Uterus (tissue), 3 donors: ENCODE measurements at regions not wholly inside any gene's neighbourhood (a gene's known extent, or its start where the extent isn't known, plus 50 kb on each side); places are given as distances from the start of the nearest gene placed in this dataset.

Source experiments
- DNase-seq, 2 donors: peaks; one replicate each; pipeline ENCODE4 v3.0.0-alpha.2; 2019 to 2020
- H3K27ac ChIP-seq, 2 donors: fragments of 200-600 bp; sonication (generic); 1 replicate in 1 of 2; 2 replicates in 1 of 2; pipeline ENCODE4 v1.5.1; 2016 to 2018
- H3K27me3 ChIP-seq, 2 donors: fragments of 200-600 bp; sonication (generic); one replicate each; pipeline ENCODE4 v1.5.1; 2018 to 2019; ENCODE audit warnings: control low read depth in 1 of 2
- H3K36me3 ChIP-seq, 2 donors: fragments of 200-600 bp; sonication (generic); one replicate each; pipeline ENCODE4 v1.5.1; 2019; ENCODE audit warnings: control low read depth in 1 of 2
- H3K4me1 ChIP-seq, 2 donors: fragments of 200-600 bp; sonication (generic); one replicate each; pipeline ENCODE4 v1.5.1; 2018 to 2019; ENCODE audit warnings: control low read depth in 1 of 2
- H3K4me3 ChIP-seq, 2 donors: fragments of 200-600 bp; sonication (generic); 1 replicate in 1 of 2; 2 replicates in 1 of 2; pipeline ENCODE4 v1.5.1; 2018 to 2019; ENCODE audit warnings: mild to moderate bottlenecking in 1 of 2
- H3K9me3 ChIP-seq, 2 donors: fragments of 200-600 bp; sonication (generic); one replicate each; pipeline ENCODE4 v1.5.1; 2019; ENCODE audit warnings: control low read depth in 1 of 2
- POLR2A ChIP-seq, 2 donors: fragments of 450-650 bp; IDR thresholded peaks; one replicate each; pipeline ENCODE4 v1.6.1; 2016; ENCODE audit warnings: antibody characterized with exemption in 2 of 2, mild to moderate bottlenecking in 1 of 2, moderate library complexity in 1 of 2
- intact Hi-C: fragments of 100-400 bp; cut with DNase I; formaldehyde crosslinking; loops from one replicate; pipeline ENCODE4 v1.15.1; 2023; ENCODE audit warnings: low total_unique reads
- TF ChIP-seq, protein P1 (sequence below), 4 experiments: fragments of 200-600 bp in 2 of 4; fragments of 450-650 bp in 2 of 4; sonication (generic) in 2 of 4; IDR thresholded peaks; one replicate each; pipeline ENCODE4 v1.5.1; 2016 to 2019; ENCODE audit warnings: antibody characterized with exemption in 4 of 4, mild to moderate bottlenecking in 2 of 4, moderate library complexity in 1 of 4
- donor health status: DM: yes; HTN: yes; CAD: no.

DNA sequence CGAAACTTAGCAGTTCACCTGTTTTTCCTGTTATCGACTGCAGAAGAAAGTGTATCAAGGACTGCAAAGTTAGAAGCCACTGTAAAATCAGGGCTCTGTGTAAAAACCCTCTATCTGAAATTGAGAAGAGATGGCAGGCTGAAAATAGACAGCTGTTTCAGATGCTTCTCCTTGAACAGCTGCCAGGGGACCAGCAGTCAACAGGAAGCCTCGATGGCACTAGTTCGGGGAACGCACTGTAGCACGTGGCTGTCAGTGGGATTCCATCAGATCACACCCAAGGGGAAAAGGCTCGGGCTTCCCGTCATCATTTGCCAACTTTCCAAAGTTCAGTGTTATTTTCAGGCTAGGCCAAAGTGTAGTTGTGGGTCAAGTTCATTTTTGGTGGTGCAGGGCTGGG is 316.9 kb downstream of the TXNL1 start:
- Histone ChIP-seq H3K36me3 (no peaks in the 10 kb centered on the region), H3K4me1 (no peaks in the 10 kb centered on the region), H3K9me3 (no peaks in the 10 kb centered on the region), H3K27me3 (no peaks in the 10 kb centered on the region), H3K27ac (no peak overlapping the region), H3K4me3 (no peak overlapping the region)
- DNase-seq, result peak in 1 of 2 donors; percentile 24
- intact Hi-C loops, result no loop called here
- TF ChIP-seq, protein P1, sequence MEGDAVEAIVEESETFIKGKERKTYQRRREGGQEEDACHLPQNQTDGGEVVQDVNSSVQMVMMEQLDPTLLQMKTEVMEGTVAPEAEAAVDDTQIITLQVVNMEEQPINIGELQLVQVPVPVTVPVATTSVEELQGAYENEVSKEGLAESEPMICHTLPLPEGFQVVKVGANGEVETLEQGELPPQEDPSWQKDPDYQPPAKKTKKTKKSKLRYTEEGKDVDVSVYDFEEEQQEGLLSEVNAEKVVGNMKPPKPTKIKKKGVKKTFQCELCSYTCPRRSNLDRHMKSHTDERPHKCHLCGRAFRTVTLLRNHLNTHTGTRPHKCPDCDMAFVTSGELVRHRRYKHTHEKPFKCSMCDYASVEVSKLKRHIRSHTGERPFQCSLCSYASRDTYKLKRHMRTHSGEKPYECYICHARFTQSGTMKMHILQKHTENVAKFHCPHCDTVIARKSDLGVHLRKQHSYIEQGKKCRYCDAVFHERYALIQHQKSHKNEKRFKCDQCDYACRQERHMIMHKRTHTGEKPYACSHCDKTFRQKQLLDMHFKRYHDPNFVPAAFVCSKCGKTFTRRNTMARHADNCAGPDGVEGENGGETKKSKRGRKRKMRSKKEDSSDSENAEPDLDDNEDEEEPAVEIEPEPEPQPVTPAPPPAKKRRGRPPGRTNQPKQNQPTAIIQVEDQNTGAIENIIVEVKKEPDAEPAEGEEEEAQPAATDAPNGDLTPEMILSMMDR (IDR thresholded peaks at IDR 0.05), result no peak
- no peak for TF ChIP-seq POLR2A (IDR thresholded peaks at IDR 0.05)

DNA sequence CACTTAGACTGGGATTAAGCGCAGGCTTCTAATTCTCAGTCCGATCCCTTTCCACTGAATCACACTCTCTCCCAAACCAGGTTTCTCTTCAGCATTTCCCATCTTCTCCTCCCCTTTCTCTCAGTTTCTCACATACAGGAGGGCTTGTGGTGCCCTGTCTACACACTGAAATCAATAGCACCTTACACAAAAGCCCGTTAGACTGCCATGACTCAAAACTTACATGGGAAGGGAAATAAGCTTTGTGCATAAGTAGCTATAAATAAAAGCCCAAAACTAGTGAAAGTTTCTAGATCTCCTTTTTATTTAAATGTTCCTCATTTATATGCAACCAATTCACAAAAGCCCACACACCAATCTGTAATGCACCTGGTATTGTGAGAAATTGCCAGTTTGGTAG is 318.4 kb downstream of the TXNL1 start:
- no peak overlapping the region for H3K27ac ChIP-seq
- no peaks in the 10 kb centered on the region for H3K9me3 ChIP-seq
- no peak overlapping the region for H3K4me3 ChIP-seq
- H3K27me3 ChIP-seq, result no peaks in the 10 kb centered on the region
- intact Hi-C loops, result no loop called here
- DNase-seq, result no peak
- no peaks in the 10 kb centered on the region for H3K4me1 ChIP-seq
- no peaks in the 10 kb centered on the region for H3K36me3 ChIP-seq
- TF ChIP-seq, protein P1 (IDR thresholded peaks at IDR 0.05), result no peak
- no peak for TF ChIP-seq POLR2A (IDR thresholded peaks at IDR 0.05)

DNA sequence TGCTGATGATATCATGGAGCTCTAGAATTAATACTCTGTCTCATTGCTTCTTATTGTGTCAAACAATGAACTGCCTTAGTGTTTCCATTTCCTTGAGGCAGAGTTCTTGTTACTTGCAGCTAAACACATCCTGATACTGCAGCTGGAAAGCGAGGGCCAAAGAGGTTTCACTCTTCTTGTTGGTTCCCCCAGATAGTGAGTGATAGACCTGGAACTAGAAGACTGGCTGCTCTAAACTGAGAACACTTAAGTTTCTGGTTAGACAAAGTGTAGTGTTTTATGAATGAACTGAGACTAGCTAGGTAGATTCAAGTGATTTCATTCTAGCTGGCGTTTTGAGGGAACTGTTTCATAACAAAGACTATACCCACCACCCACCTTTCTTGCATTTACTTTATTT is 321.7 kb downstream of the TXNL1 start:
- Histone ChIP-seq H3K36me3 (no peaks in the 10 kb centered on the region), H3K4me1 (no peaks in the 10 kb centered on the region), H3K27me3 (no peaks in the 10 kb centered on the region), H3K9me3 (no peaks in the 10 kb centered on the region), H3K4me3 (no peak overlapping the region), H3K27ac (no peak overlapping the region)
- TF ChIP-seq, protein P1 (IDR thresholded peaks at IDR 0.05), result no peak
- TF ChIP-seq POLR2A (IDR thresholded peaks at IDR 0.05), result no peak
- no peak for DNase-seq
- intact Hi-C loops, result no loop called here

DNA sequence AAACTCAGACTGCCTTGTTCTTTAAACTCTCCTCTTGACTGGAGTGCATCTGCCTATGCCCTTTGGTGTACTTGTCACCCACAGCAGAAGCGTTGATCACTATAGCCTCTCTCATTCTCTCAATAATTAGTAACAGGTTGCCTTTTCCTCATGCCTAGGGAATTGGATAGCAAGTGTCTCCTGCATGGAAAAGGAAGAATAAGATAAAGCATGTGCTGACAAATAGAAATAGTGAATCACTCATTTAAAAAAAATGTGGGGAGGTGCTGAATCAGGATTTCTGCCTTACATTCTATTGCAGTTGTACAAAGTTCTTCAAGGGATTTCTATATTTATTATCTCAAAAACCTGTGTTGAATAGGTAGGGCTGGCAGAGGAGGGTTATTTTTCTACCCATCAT is 323.0 kb downstream of the TXNL1 start:
- DNase-seq, result no peak
- Histone ChIP-seq H3K27ac (no peak overlapping the region), H3K9me3 (no peaks in the 10 kb centered on the region), H3K36me3 (no peaks in the 10 kb centered on the region), H3K4me3 (no peak overlapping the region), H3K4me1 (no peaks in the 10 kb centered on the region), H3K27me3 (no peaks in the 10 kb centered on the region)
- intact Hi-C loops, result no loop called here
- TF ChIP-seq POLR2A (IDR thresholded peaks at IDR 0.05), result no peak
- TF ChIP-seq, protein P1 (IDR thresholded peaks at IDR 0.05), result no peak

DNA sequence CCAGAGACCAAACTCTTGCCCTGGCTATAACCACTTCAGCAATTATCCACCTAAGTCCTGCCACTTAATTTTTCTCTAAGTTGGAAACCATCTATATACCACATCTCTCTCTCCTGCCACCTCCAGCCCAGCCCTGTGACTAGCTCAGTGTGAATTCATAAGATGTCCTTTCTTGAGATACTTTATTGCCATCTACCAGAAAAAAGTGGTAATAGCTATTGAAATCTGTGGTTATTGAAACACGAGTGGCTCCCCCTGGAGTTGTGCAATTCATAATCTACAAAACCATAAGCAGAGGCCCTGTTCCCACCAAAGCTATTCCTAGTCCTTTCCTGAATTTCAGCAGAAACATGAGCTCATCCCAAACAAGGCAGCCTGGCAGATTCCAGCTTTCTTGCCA is 324.0 kb downstream of the TXNL1 start:
- no peak for TF ChIP-seq POLR2A (IDR thresholded peaks at IDR 0.05)
- TF ChIP-seq, protein P1 (IDR thresholded peaks at IDR 0.05), result no peak
- no peak for DNase-seq
- Histone ChIP-seq H3K27me3 (no peaks in the 10 kb centered on the region), H3K9me3 (no peaks in the 10 kb centered on the region), H3K4me3 (no peak overlapping the region), H3K4me1 (no peaks in the 10 kb centered on the region), H3K27ac (no peak overlapping the region), H3K36me3 (no peaks in the 10 kb centered on the region)
- intact Hi-C loops, result no loop called here
